ENCODE measurements at regions not wholly inside any gene's neighbourhood (a gene's known extent, or its start where the extent isn't known, plus 50 kb on each side); places are given as distances from the start of the nearest gene placed in this dataset.

DNA sequence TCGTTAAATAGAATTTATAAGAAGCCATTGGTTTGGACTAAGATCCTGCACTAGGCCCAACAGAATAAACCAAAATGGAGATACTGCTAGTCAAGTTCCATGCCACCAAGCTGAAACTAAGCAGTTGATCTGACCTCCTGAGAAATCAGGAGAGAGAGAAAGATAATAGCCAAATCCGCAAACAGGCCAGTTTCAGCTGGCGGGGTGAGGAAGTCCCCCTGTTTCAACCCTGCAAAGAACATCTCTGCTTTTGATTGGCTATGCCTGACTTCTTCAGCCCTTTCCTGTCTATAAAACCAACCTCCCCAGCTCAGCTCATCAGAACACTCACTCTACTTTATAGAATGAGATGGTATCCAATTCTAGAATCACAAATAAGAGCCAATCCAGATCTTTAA is 543.3 kb upstream of the ID2 start (continued):
- TF ChIP-seq, protein P1, sequence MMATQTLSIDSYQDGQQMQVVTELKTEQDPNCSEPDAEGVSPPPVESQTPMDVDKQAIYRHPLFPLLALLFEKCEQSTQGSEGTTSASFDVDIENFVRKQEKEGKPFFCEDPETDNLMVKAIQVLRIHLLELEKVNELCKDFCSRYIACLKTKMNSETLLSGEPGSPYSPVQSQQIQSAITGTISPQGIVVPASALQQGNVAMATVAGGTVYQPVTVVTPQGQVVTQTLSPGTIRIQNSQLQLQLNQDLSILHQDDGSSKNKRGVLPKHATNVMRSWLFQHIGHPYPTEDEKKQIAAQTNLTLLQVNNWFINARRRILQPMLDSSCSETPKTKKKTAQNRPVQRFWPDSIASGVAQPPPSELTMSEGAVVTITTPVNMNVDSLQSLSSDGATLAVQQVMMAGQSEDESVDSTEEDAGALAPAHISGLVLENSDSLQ (IDR thresholded peaks at IDR 0.05): no peak
- TF ChIP-seq ZNF408 (CRISPR knock-in tag; IDR thresholded peaks at IDR 0.05; ENCODE audit: low read depth) (no peak), SETDB1 (IDR thresholded peaks at IDR 0.05; ENCODE audit: low read length) (no peak), MAFF (IDR thresholded peaks at IDR 0.05; ENCODE audit: low read length) (no peak)

DNA sequence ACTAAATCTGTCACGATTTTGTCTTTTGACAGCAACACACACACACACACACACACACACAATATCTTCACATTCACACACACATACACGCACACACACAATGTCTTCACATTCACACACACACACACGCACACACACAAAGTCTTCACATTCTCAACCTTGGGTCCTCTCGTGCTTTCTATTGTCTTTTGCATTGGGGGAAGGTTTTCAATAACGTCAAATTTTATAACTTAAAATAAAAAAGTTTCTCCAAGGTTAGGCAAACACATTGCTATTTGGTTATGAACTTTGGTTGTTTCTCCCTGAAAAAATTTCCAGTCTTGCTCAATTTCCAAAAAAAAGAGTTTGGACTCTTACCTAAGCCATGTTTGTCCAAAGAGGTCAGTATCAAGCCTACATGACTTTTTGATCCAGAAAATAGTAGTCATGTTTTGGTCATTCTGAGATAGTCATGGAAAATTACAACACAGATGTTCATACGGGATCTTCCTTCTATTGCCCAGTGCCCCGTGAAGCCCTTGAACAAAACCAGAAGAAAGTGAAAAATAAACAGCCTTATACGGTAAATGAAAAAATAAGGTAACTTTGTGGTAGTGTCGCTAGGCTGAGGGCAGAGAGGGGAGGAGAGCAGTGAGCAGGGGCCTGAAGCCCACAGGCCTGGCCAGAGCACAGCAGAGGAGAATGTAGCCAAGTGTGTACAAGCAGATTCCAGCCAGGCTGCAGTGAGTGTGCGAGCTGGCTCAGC is 542.8 kb upstream of the ID2 start:
- Histone ChIP-seq H3K9ac (ENCODE audit: insufficient read depth in 1 of 2, low read depth in 2 of 2, low read length in 2 of 2) (no peak overlapping the region), H3K9me1 (ENCODE audit: control insufficient read depth, insufficient read depth, low read length) (no peaks in the 10 kb centered on the region), H3K27me3 (ENCODE audit: control insufficient read depth in 2 of 2, insufficient read depth in 2 of 2, low read length in 2 of 2) (peaks cover 0 to 12% of the 10 kb centered on the region in 2 experiments; a peak in 3 of 5 replicates), H2AFZ (ENCODE audit: low read depth, low read length) (no peak overlapping the region), H3K9me3 (replicated peaks; ENCODE audit: control insufficient read depth, insufficient read depth, low read depth, low read length) (no peaks in the 10 kb centered on the region), H3K4me2 (ENCODE audit: insufficient read depth, low read length) (no peak overlapping the region), H3K36me3 (ENCODE audit: control insufficient read depth, insufficient read depth, low read length) (no peaks in the 10 kb centered on the region), H3K4me1 (replicated peaks in 1 of 2; ENCODE audit: control insufficient read depth in 2 of 2, insufficient read depth in 2 of 2, low read length in 2 of 2) (no peaks in the 10 kb centered on the region), H4K20me1 (replicated peaks; ENCODE audit: control insufficient read depth, insufficient read depth, low read length) (no peaks in the 10 kb centered on the region), H3K27ac (ENCODE audit: extremely low read depth, low read depth, low read length) (no peak overlapping the region), H3K4me3 (no peak overlapping the region), H3K79me2 (ENCODE audit: control insufficient read depth, insufficient read depth, low read length) (no peaks in the 10 kb centered on the region)
- ChIA-PET POLR2A (no interaction called here), CTCF (ENCODE audit: low intra/inter-chr PET ratio) (no interaction called here)
- intact Hi-C loops (cut with micrococcal nuclease): no loop called here
- 1% methylated on average over 10 of the region's 10 CpGs for WGBS (ENCODE audit: insufficient coverage, low coverage, missing lambda C conversion rate)
- DNase-seq (ENCODE audit: extremely low read depth in 1 of 4, low spot score in 3 of 4) (no peak), ATAC-seq (no peak), FAIRE-seq (no peak)
- TF ChIP-seq HDAC3 (IDR thresholded peaks at IDR 0.05; ENCODE audit: borderline replicate concordance, partially characterized antibody): no peak
- no peak for TF ChIP-seq MTA3 (IDR thresholded peaks at IDR 0.05; ENCODE audit: borderline replicate concordance)
- TF ChIP-seq ZZZ3 (IDR thresholded peaks at IDR 0.05): no peak
- in situ Hi-C loops (cut with MboI): no loop called here
- no TSS peak for BruUV-seq (replicated peaks)

Data from K562 (cell line).